ENCODE measurements at regions not wholly inside any gene's neighbourhood (a gene's known extent, or its start where the extent isn't known, plus 50 kb on each side); places are given as distances from the start of the nearest gene placed in this dataset.

- no peak for TF ChIP-seq CTCF (IDR thresholded peaks at IDR 0.05; ENCODE audit: borderline replicate concordance, extremely low read depth, low read length, poor library complexity, severe bottlenecking)
- TF ChIP-seq EZH2 (IDR thresholded peaks at IDR 0.05; ENCODE audit: borderline replicate concordance, low read depth, low read length, severe bottlenecking), result no peak
These were observed 78.5 kb upstream of the ALDH1A1 start for GRCh38 chr9:73031350-73031749.

Measured in DND-41 (cell line).